NT2/D1 (cell line): ENCODE measurements at regions not wholly inside any gene's neighbourhood (a gene's known extent, or its start where the extent isn't known, plus 50 kb on each side); places are given as distances from the start of the nearest gene placed in this dataset.

ENCODE experiments used
- DNase-seq: peaks from one replicate; pipeline ENCODE4 v3.0.0-alpha.2; 2011; ENCODE audit warnings: low read depth, low spot score
- H3K27me3 ChIP-seq: 2 replicates; pipeline ENCODE4 v1.6.0; 2011; ENCODE audit warnings: mild to moderate bottlenecking; ENCODE audit not compliant: insufficient read length, insufficient read depth
- H3K36me3 ChIP-seq: 2 replicates; pipeline ENCODE4 v1.6.1; 2011; ENCODE audit warnings: mild to moderate bottlenecking, low read length, mixed read lengths; ENCODE audit not compliant: insufficient read depth, insufficient read length
- H3K4me1 ChIP-seq: 2 replicates; pipeline ENCODE4 v1.5.1; 2011; ENCODE audit not compliant: insufficient read depth, insufficient read length
- H3K4me3 ChIP-seq: 2 replicates; pipeline ENCODE4 v1.5.1; 2011; ENCODE audit warnings: low read depth; ENCODE audit not compliant: insufficient read length
- H3K9ac ChIP-seq: 2 replicates; pipeline ENCODE4 v1.6.0; 2011; ENCODE audit warnings: low read depth; ENCODE audit not compliant: insufficient read length
- H3K9me3 ChIP-seq: 2 replicates; pipeline ENCODE4 v1.5.1; 2011; ENCODE audit warnings: mild to moderate bottlenecking, low read length; ENCODE audit not compliant: insufficient read depth
- SUZ12 ChIP-seq: IDR thresholded peaks from 2 replicates; pipeline ENCODE4 v1.6.1; 2011; ENCODE audit not compliant: insufficient read length, insufficient read depth; ENCODE audit errors: extremely low read depth
- YY1 ChIP-seq: IDR thresholded peaks from 2 replicates; pipeline ENCODE4 v1.6.1; 2011; ENCODE audit not compliant: insufficient read length, insufficient read depth
- ZNF274 ChIP-seq: IDR thresholded peaks from 2 replicates; pipeline ENCODE4 v1.6.1; 2011; ENCODE audit warnings: mild to moderate bottlenecking, low read depth, low read length

DNA sequence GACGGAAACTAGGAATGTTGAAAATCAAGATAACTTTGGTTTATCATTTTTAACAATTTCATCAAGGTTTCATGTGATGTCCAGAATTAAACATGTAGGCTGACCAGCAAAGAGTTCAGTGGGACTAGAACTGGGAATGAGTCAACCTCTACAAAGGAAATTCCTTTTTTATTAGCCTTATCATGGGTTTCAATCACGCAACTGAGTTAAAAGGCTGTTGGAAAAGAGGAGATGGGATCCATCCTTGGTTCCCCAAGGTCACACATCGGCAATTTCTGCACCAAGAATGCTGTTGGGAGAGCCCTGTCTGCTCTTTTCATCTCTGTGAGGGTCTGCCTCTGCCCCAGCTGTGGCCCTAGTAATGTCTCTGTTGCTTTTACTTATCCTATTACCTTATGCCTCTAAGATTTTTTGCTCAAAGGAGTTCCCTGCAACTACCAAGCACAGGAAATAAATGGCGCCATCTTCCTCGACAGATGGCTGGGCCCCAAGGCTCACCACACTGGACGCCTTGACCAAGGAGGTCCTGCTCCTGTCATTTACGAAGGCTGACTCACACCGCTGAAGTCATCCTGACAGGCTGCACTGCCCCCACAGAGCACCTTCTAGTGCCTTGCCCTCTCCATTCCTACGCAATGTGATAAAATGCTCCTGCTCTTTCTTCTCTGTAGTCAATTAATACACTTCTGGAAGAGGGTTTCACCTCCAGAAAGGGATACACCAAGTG, 367.4 kb downstream of the GXYLT1 start:
- Histone ChIP-seq H3K4me1 (no peaks in the 10 kb centered on the region), H3K9ac (no peak overlapping the region), H3K27me3 (no peaks in the 10 kb centered on the region), H3K36me3 (no peaks in the 10 kb centered on the region), H3K4me3 (no peak overlapping the region), H3K9me3 (no peaks in the 10 kb centered on the region)
- no peak for TF ChIP-seq YY1
- no peak for TF ChIP-seq SUZ12
- no peak for TF ChIP-seq ZNF274
- no peak for DNase-seq

DNA sequence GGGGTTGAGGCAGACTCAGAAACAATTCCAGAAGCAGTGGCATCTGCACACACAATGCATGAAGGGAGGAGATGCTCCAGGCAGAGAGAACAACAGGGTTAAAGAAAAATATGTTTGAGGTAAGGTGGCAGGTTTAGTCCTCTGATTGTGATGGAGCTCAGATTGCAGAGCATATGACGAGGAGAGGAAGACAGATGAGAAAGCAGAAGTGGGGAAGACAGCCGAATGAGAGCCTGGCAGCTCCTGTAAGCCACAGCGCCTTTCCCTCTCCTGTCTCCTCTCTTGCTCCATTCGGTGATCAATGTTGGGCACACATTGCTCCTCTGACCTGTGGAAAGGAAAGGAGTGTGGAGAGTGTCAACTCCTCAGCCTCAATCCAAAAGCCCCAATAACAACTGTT, 372.2 kb downstream of the GXYLT1 start:
- Histone ChIP-seq H3K4me3 (no peak overlapping the region), H3K4me1 (no peaks in the 10 kb centered on the region), H3K9me3 (no peaks in the 10 kb centered on the region), H3K36me3 (no peaks in the 10 kb centered on the region), H3K9ac (no peak overlapping the region), H3K27me3 (no peaks in the 10 kb centered on the region)
- TF ChIP-seq ZNF274 (no peak), YY1 (no peak), SUZ12 (no peak)
- DNase-seq, result no peak

GRCh38 chr12:41769810-41770209, 374.9 kb downstream of the GXYLT1 start:
- Histone ChIP-seq H3K27me3 (no peaks in the 10 kb centered on the region), H3K4me1 (no peaks in the 10 kb centered on the region), H3K4me3 (no peak overlapping the region), H3K9me3 (no peaks in the 10 kb centered on the region), H3K36me3 (no peaks in the 10 kb centered on the region), H3K9ac (no peak overlapping the region)
- no peak for DNase-seq
- TF ChIP-seq YY1 (no peak), ZNF274 (no peak), SUZ12 (no peak)

DNA sequence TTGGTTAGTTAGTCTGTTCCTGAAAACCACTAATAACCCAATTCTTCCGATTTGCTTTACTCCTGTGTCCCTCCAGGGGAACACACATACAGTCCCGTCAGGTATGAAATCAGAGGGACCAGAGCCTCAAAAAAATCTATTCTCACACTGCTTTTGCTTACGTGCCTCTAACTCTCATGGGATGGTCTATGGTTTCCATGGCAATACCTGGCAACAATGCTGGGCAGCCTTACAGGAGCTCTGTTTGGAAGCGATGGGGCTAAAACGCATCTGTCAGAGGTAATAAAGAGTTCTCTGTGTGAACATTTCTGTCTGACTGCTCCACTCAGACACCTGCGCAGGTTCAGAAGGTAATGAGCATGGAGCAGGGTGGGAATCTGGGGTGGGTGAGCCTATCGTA, 376.2 kb downstream of the GXYLT1 start:
- Histone ChIP-seq H3K4me3 (no peak overlapping the region), H3K27me3 (no peaks in the 10 kb centered on the region), H3K9ac (no peak overlapping the region), H3K9me3 (no peaks in the 10 kb centered on the region), H3K36me3 (no peaks in the 10 kb centered on the region), H3K4me1 (no peaks in the 10 kb centered on the region)
- no peak for DNase-seq
- TF ChIP-seq ZNF274 (no peak), YY1 (no peak), SUZ12 (no peak)

DNA sequence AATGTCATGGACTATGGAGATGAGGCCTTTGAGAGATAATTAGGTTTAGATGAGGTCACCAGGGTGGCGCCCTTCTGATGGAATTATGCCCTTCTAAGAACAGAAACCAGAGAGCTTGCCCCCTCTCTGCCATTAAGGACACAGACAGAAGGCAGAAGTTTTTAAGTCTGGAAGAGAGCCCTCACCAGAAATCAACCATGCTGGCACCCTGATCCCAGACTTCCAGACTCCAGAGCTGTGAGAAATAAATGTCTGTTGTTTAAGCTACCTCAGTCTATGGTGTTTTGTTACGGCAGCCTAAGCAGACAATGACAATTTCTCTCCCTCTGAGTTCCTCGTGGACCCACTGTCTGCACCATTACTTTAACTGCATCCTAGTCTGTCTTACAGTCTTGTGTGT, 382.0 kb downstream of the GXYLT1 start:
- H3K4me3 ChIP-seq, result no peak overlapping the region
- H3K4me1 ChIP-seq, result no peaks in the 10 kb centered on the region
- H3K36me3 ChIP-seq, result no peaks in the 10 kb centered on the region
- H3K27me3 ChIP-seq, result no peaks in the 10 kb centered on the region
- H3K9me3 ChIP-seq, result no peaks in the 10 kb centered on the region
- H3K9ac ChIP-seq, result no peak overlapping the region
- no peak for TF ChIP-seq YY1
- TF ChIP-seq SUZ12, result no peak
- no peak for TF ChIP-seq ZNF274
- no peak for DNase-seq

DNA sequence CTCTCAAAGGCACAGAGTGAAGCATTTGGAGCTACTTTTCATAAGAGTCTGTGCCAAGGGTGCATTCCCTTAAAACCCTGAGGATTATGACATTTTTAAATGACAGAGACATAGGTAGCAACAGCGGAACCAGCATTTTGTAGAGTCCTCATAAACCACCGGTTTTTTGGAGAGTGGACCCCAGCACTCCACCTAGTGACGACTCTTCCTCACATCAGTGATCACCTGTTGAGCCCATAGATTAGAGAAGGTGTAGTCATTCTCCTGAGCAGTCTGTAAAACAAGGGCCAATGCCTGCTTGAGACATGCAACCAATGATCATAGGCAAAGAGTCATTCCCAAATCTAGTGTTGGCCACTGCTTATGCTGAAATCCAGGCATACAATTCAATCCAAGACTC, 399.1 kb downstream of the GXYLT1 start:
- H3K9ac ChIP-seq, result no peak overlapping the region
- no peak for TF ChIP-seq SUZ12
- TF ChIP-seq YY1, result no peak
- TF ChIP-seq ZNF274, result no peak
- H3K4me1 ChIP-seq, result no peaks in the 10 kb centered on the region
- no peaks in the 10 kb centered on the region for H3K9me3 ChIP-seq
- no peaks in the 10 kb centered on the region for H3K36me3 ChIP-seq
- no peak overlapping the region for H3K4me3 ChIP-seq
- H3K27me3 ChIP-seq, result no peaks in the 10 kb centered on the region
- no peak for DNase-seq

DNA sequence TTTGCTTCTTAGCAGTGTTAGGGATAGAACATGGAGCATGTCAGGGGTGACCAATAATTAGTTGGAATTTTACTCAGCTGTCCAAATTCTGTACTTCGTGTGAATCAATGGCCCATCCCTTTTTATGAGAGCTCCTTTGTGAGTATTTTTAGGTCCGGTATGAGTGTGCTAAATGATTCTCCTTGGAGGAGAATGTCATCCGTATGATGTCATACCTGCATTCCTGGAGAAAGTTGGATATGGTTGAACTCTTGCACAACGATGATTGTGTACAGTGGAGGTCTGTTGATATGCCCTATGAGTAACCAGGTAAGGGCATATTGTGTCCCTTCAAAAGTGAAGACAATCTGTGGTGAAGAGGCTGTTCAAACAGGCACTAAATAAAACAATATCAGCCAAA, 400.8 kb downstream of the GXYLT1 start:
- H3K4me3 ChIP-seq, result no peak overlapping the region
- no peaks in the 10 kb centered on the region for H3K27me3 ChIP-seq
- no peak for DNase-seq
- no peak overlapping the region for H3K9ac ChIP-seq
- no peaks in the 10 kb centered on the region for H3K9me3 ChIP-seq
- no peaks in the 10 kb centered on the region for H3K4me1 ChIP-seq
- TF ChIP-seq ZNF274 (no peak), SUZ12 (no peak), YY1 (no peak)
- no peaks in the 10 kb centered on the region for H3K36me3 ChIP-seq
